ENCODE measurements at regions not wholly inside any gene's neighbourhood (a gene's known extent, or its start where the extent isn't known, plus 50 kb on each side); places are given as distances from the start of the nearest gene placed in this dataset.

DNA sequence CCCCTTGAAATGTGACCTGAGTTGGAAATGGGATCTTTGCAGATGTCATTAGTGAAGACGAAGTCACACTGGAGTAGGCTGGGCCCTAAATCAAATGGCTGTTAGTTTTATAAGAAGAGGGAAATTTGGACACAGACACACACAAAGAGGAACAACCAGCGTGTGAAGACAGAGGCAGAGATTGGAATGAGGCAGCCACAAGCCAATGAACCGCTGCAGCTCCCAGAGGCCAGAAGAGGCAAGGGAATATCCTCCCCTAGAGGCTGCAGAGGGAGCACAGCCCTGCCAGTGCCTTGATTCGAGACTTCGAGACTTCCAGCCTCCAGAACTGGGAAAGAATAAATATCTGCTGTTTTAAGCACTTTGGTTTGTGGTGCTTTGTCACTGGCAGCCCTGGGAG lies 484.5 kb downstream of the MN1 start:
- TF ChIP-seq CTCF (optimal IDR thresholded peaks at IDR 0.05 in 1 of 3, IDR thresholded peaks at IDR 0.05 in 1 of 3, conservative IDR thresholded peaks at IDR 0.05 in 1 of 3; ENCODE audit: extremely low read depth in 1 of 3, insufficient read depth in 2 of 3, low read length in 3 of 3) (peak in 2 of 3 experiments; percentile 29), EZH2 (IDR thresholded peaks at IDR 0.05; ENCODE audit: low read length) (no peak)

All from keratinocyte (primary cell).